Endometrial microvascular endothelial cells (primary cell): ENCODE measurements at regions not wholly inside any gene's neighbourhood (a gene's known extent, or its start where the extent isn't known, plus 50 kb on each side); places are given as distances from the start of the nearest gene placed in this dataset.

ENCODE experiments used
- in situ Hi-C: cut with HindIII; loops from 2 replicates; pipeline ENCODE4 v1.10.0; 2017; ENCODE audit warnings: low sequenced_read_pairs, low pct_unique_long_range_greater_than_20kb; ENCODE audit errors: inconsistent ontology term

GRCh38 chr9:80259079-80259478, 687.3 kb downstream of the TLE4 start:
- in situ Hi-C loops: no loop called here

- in situ Hi-C loops: no loop called here
Observed at GRCh38 chr9:80251778-80252177, 680.0 kb downstream of the TLE4 start.

GRCh38 chr9:80242022-80242421, 670.3 kb downstream of the TLE4 start:
- in situ Hi-C loops: no loop called here

- in situ Hi-C loops: no loop called here
Observed at GRCh38 chr9:80235752-80236151, 664.0 kb downstream of the TLE4 start.

- in situ Hi-C loops: no loop called here
Observed at GRCh38 chr9:80233906-80234305, 662.1 kb downstream of the TLE4 start.

GRCh38 chr9:80233102-80233843, 661.5 kb downstream of the TLE4 start:
- in situ Hi-C loops: no loop called here

GRCh38 chr9:80231318-80232236, 659.8 kb downstream of the TLE4 start:
- in situ Hi-C loops: no loop called here

- in situ Hi-C loops: no loop called here
Observed at GRCh38 chr9:80223897-80224296, 652.1 kb downstream of the TLE4 start.

GRCh38 chr9:80222466-80223169, 650.9 kb downstream of the TLE4 start:
- in situ Hi-C loops: no loop called here

- in situ Hi-C loops: no loop called here
Observed at GRCh38 chr9:80218328-80218727, 646.6 kb downstream of the TLE4 start.

GRCh38 chr9:80213613-80214012, 641.8 kb downstream of the TLE4 start:
- in situ Hi-C loops: no loop called here

GRCh38 chr9:80208696-80209095, 636.9 kb downstream of the TLE4 start:
- in situ Hi-C loops: no loop called here

GRCh38 chr9:80204054-80204453, 632.3 kb downstream of the TLE4 start:
- in situ Hi-C loops: no loop called here

- in situ Hi-C loops: no loop called here
Observed at GRCh38 chr9:80197661-80198060, 625.9 kb downstream of the TLE4 start.

- in situ Hi-C loops: no loop called here
Observed at GRCh38 chr9:80191108-80191507, 619.3 kb downstream of the TLE4 start.

- in situ Hi-C loops: no loop called here
Observed at GRCh38 chr9:80188579-80188978, 616.8 kb downstream of the TLE4 start.

GRCh38 chr9:80185112-80185738, 613.5 kb downstream of the TLE4 start:
- in situ Hi-C loops: no loop called here

GRCh38 chr9:80177949-80178480, 606.2 kb downstream of the TLE4 start:
- in situ Hi-C loops: no loop called here
